HepG2 (cell line): ENCODE measurements at regions not wholly inside any gene's neighbourhood (a gene's known extent, or its start where the extent isn't known, plus 50 kb on each side); places are given as distances from the start of the nearest gene placed in this dataset.

Experiments
- ATAC-seq: fragments of 200-7000 bp; cut with Tn5 transposase; 3 replicates; pipeline ENCODE4 v1.9.1; 2020; ENCODE audit warnings: mild to moderate bottlenecking, moderate library complexity
- BruUV-seq: library from RNA; stranded (reverse); fragments of 400-500 nt; replicated peaks from 2 replicates; lab custom pipeline; 2021; lab: Mats Ljungman, UMichigan
- CTCF ChIA-PET: fragments of 300-600 bp; formaldehyde crosslinking; extraction: SDS; loops from one replicate; lab custom pipeline; 2021; ENCODE audit warnings: low total read pairs, inconsistent platforms, low intra/inter-chr PET ratio; lab: Yijun Ruan, JAX
- POLR2A ChIA-PET: fragments of 350-600 bp; sonication (Branson Sonifier 250); formaldehyde crosslinking; loops from one replicate; lab custom pipeline; 2020; ENCODE audit warnings: antibody characterized with exemption, inconsistent platforms; lab: Yijun Ruan, JAX
- DNase-seq: peaks from one replicate; pipeline ENCODE4 v3.0.0-alpha.2; 2015; ENCODE audit warnings: low spot score
- FAIRE-seq: peaks from 3 replicates; lab custom pipeline; 2011; peaks lifted over from hg19 to GRCh38; lab: Jason Lieb, UNC
- H2AFZ ChIP-seq: one replicate; pipeline ENCODE4 v1.6.1; 2011; ENCODE audit warnings: low read length, inconsistent platforms
- H3K27ac ChIP-seq: fragments of 300-600 bp; 3 replicates; pipeline ENCODE4 v1.8.0; 2011; ENCODE audit warnings: mixed run types, mild to moderate bottlenecking, mixed read lengths, low read length, inconsistent platforms; ENCODE audit not compliant: insufficient read depth; ENCODE audit errors: extremely low read length
- H3K27me3 ChIP-seq, 2 experiments: fragments of 200-600 bp in 1 of 2; 2 replicates in 1 of 2; 3 replicates in 1 of 2; pipeline versions ENCODE4 v1.6.0 to v1.8.0; 2011; ENCODE audit warnings: low read length in 2 of 2, mild to moderate bottlenecking in 2 of 2, moderate library complexity in 2 of 2, inconsistent platforms in 1 of 2; ENCODE audit not compliant: insufficient read depth in 2 of 2, control insufficient read depth in 1 of 2
- H3K36me3 ChIP-seq, 2 experiments: fragments of 200-600 bp in 1 of 2; replicated peaks in 1 of 2; 2 replicates in 1 of 2; 3 replicates in 1 of 2; pipeline versions ENCODE4 v1.5.1 to v1.8.0; 2011; ENCODE audit warnings: low read length in 2 of 2, inconsistent platforms in 1 of 2; ENCODE audit not compliant: insufficient read depth in 2 of 2, control insufficient read depth in 1 of 2
- H3K4me1 ChIP-seq: 2 replicates; pipeline ENCODE4 v1.5.1; 2012; ENCODE audit warnings: low read length, inconsistent platforms; ENCODE audit not compliant: insufficient read depth
- H3K4me2 ChIP-seq: 2 replicates; pipeline ENCODE4 v1.6.0; 2011; ENCODE audit warnings: low read depth, low read length, inconsistent platforms
- H3K4me3 ChIP-seq, 3 experiments: fragments of 200-600 bp in 1 of 3; sonication (generic), shearing (Covaris generic) in 1 of 3; replicated peaks in 1 of 3; 2 replicates each; pipeline ENCODE4 v1.5.1; 2011 to 2016; ENCODE audit warnings: low read length in 3 of 3, inconsistent platforms in 2 of 3, low read depth in 2 of 3, mild to moderate bottlenecking in 2 of 3, control low read depth in 1 of 3, mixed read lengths in 1 of 3; ENCODE audit not compliant: insufficient read depth in 1 of 3
- H3K79me2 ChIP-seq: one replicate; pipeline ENCODE4 v1.6.1; 2011; ENCODE audit warnings: low read length, inconsistent platforms; ENCODE audit not compliant: insufficient read depth
- H3K9ac ChIP-seq: 2 replicates; pipeline ENCODE4 v1.6.0; 2011; ENCODE audit warnings: mild to moderate bottlenecking, low read depth, low read length, inconsistent platforms; ENCODE audit not compliant: insufficient read depth
- H3K9me3 ChIP-seq: 2 replicates; pipeline ENCODE4 v1.5.1; 2012; ENCODE audit warnings: mild to moderate bottlenecking, low read length
- H4K20me1 ChIP-seq: 2 replicates; pipeline ENCODE4 v1.6.0; 2011; ENCODE audit warnings: inconsistent platforms, mild to moderate bottlenecking, low read length, moderate library complexity; ENCODE audit not compliant: insufficient read depth
- CC2D1A ChIP-seq: sonication (generic); formaldehyde crosslinking; IDR thresholded peaks from 2 replicates; pipeline ENCODE4 v1.8.1; 2023; ENCODE audit warnings: mild to moderate bottlenecking, missing genetic modification reagents
- CSRNP2 ChIP-seq: sonication (generic); formaldehyde crosslinking; conservative IDR thresholded peaks from 2 replicates; pipeline ENCODE4 v1.8.0; 2022; ENCODE audit warnings: low read depth, missing genetic modification reagents
- PHB2 ChIP-seq: fragments of 450-650 bp; IDR thresholded peaks from 2 replicates; pipeline ENCODE4 v1.6.1; 2018; ENCODE audit not compliant: partially characterized antibody
- SETDB1 ChIP-seq: sonication (generic); formaldehyde crosslinking; IDR thresholded peaks from 2 replicates; pipeline ENCODE4 v1.5.1; 2020; ENCODE audit warnings: missing genetic modification reagents, mild to moderate bottlenecking, borderline replicate concordance
- SMAD3 ChIP-seq: sonication (generic); formaldehyde crosslinking; IDR thresholded peaks from 2 replicates; pipeline ENCODE4 v1.4.0; 2020; ENCODE audit warnings: missing genetic modification reagents
- ZFP1 ChIP-seq: IDR thresholded peaks from 2 replicates; pipeline ENCODE4 v1.6.1; 2016
- ZNF773 ChIP-seq: sonication (generic); formaldehyde crosslinking; IDR thresholded peaks from 2 replicates; pipeline ENCODE4 v1.4.0; 2020; ENCODE audit warnings: missing genetic modification reagents, borderline replicate concordance
- WGBS: methylation state at CpG from one replicate; pipeline ENCODE4 v1.1.6; 2017; ENCODE audit warnings: low lambda C conversion rate; 5-methylcytosine and 5-hydroxymethylcytosine counted together
- in situ Hi-C: cut with HindIII; loops from 2 replicates; pipeline ENCODE4 v1.10.0; 2017; ENCODE audit warnings: low pct_unique_long_range_greater_than_20kb; ENCODE audit not compliant: extremely low pct_ligation_motif_present
- intact Hi-C: fragments of 100-400 bp; cut with micrococcal nuclease; formaldehyde crosslinking; loops from one replicate; pipeline ENCODE4 v1.10.0; 2022; ENCODE audit not compliant: unreplicated experiment
- TF ChIP-seq, protein P1 (sequence below): sonication (generic); formaldehyde crosslinking; IDR thresholded peaks from 2 replicates; pipeline ENCODE4; 2020; ENCODE audit warnings: missing genetic modification reagents, mild to moderate bottlenecking, borderline replicate concordance

- TF ChIP-seq SMAD3 (CRISPR knock-in tag) = no peak
- no peak for TF ChIP-seq ZFP1 (CRISPR knock-in tag)
- TF ChIP-seq, protein P1, sequence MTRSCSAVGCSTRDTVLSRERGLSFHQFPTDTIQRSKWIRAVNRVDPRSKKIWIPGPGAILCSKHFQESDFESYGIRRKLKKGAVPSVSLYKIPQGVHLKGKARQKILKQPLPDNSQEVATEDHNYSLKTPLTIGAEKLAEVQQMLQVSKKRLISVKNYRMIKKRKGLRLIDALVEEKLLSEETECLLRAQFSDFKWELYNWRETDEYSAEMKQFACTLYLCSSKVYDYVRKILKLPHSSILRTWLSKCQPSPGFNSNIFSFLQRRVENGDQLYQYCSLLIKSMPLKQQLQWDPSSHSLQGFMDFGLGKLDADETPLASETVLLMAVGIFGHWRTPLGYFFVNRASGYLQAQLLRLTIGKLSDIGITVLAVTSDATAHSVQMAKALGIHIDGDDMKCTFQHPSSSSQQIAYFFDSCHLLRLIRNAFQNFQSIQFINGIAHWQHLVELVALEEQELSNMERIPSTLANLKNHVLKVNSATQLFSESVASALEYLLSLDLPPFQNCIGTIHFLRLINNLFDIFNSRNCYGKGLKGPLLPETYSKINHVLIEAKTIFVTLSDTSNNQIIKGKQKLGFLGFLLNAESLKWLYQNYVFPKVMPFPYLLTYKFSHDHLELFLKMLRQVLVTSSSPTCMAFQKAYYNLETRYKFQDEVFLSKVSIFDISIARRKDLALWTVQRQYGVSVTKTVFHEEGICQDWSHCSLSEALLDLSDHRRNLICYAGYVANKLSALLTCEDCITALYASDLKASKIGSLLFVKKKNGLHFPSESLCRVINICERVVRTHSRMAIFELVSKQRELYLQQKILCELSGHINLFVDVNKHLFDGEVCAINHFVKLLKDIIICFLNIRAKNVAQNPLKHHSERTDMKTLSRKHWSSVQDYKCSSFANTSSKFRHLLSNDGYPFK (CRISPR knock-in tag) = no peak
These were observed 169.8 kb downstream of the LRIG3 start (continued) for GRCh38 chr12:58750484-58750883.

- H3K27ac ChIP-seq = no peak overlapping the region
- H3K4me1 ChIP-seq = peaks cover 31% of the 10 kb centered on the region
- WGBS = 75% methylated on average over 7 of the region's 7 CpGs
- H4K20me1 ChIP-seq = no peaks in the 10 kb centered on the region
- H2AFZ ChIP-seq = no peak overlapping the region
- no TSS peak for BruUV-seq
- H3K4me3 ChIP-seq = no peak overlapping the region
- H3K79me2 ChIP-seq = no peaks in the 10 kb centered on the region
- H3K36me3 ChIP-seq = no peaks in the 10 kb centered on the region
- intact Hi-C loops (no loop called here), in situ Hi-C loops (no loop called here)
- FAIRE-seq = no peak
- no peak for DNase-seq
- no peak overlapping the region for H3K9ac ChIP-seq
- ATAC-seq = no peak
- no peak overlapping the region for H3K4me2 ChIP-seq
- TF ChIP-seq PHB2 (no peak), ZNF773 (no peak), CC2D1A (CRISPR knock-in tag) (no peak), SETDB1 (no peak), CSRNP2 (CRISPR knock-in tag) (no peak)
- ChIA-PET POLR2A (no interaction called here), CTCF (no interaction called here)
- no peaks in the 10 kb centered on the region for H3K9me3 ChIP-seq
- no peaks in the 10 kb centered on the region for H3K27me3 ChIP-seq
These were observed 162.9 kb downstream of the LRIG3 start for GRCh38 chr12:58757422-58757821.
